ENCODE measurements at regions not wholly inside any gene's neighbourhood (a gene's known extent, or its start where the extent isn't known, plus 50 kb on each side); places are given as distances from the start of the nearest gene placed in this dataset.

GRCh38 chr6:77341058-77341986 is 122.0 kb downstream of the HTR1B start:
- no peak for TF ChIP-seq CTCF (IDR thresholded peaks at IDR 0.05; ENCODE audit: insufficient read depth, low read length)
- TF ChIP-seq POLR2AphosphoS5 (IDR thresholded peaks at IDR 0.05; ENCODE audit: low read depth), result no peak
- TF ChIP-seq GABPA (IDR thresholded peaks at IDR 0.05; ENCODE audit: low read depth), result no peak
- TF ChIP-seq REST (IDR thresholded peaks at IDR 0.05; ENCODE audit: insufficient replicate concordance, low read depth), result no peak
- TF ChIP-seq SPI1 (IDR thresholded peaks at IDR 0.05; ENCODE audit: borderline replicate concordance, low read depth), result no peak

Measured in HL-60 (cell line).